ENCODE measurements at regions not wholly inside any gene's neighbourhood (a gene's known extent, or its start where the extent isn't known, plus 50 kb on each side); places are given as distances from the start of the nearest gene placed in this dataset.

DNA sequence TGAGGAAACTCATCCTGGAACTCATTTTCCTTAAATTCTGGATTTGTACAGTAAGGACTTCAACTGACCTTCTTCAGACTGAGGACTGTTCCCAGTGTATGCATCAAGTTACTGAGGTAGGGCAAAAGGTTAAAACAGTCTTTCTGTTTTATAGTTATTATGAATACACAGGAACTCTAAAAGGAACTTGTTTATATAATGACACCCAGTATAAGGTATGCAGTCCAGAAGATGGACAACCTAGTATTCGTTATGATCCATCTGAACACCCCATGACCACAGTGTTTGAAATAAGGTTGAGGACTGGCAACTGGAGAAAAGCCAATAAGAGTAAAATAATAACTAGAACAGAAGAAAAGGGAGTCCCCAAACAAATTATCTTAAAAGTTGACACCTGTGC lies 779.9 kb upstream of the TMEM132C start:
- intact Hi-C loops (cut with micrococcal nuclease; ENCODE audit: unreplicated experiment), result no loop called here
- Histone ChIP-seq H3K4me2 (ENCODE audit: low read length) (no peak overlapping the region), H3K9me3 (ENCODE audit: low read length) (no peaks in the 10 kb centered on the region), H3K36me3 (ENCODE audit: insufficient read depth, low read length) (no peaks in the 10 kb centered on the region), H4K20me1 (ENCODE audit: insufficient read depth, low read length) (no peaks in the 10 kb centered on the region), H3K9me2 (ENCODE audit: insufficient read depth, low read length) (no peaks in the 10 kb centered on the region), H3K4me1 (ENCODE audit: insufficient read depth, low read length, poor library complexity, severe bottlenecking) (no peaks in the 10 kb centered on the region), H3K4me3 (ENCODE audit: low read depth, low read length, poor library complexity, severe bottlenecking) (no peak overlapping the region), H2AFZ (ENCODE audit: low read length) (no peak overlapping the region), H3K79me2 (ENCODE audit: insufficient read depth, low read depth, low read length) (no peaks in the 10 kb centered on the region), H3K27ac (ENCODE audit: low read depth, low read length, poor library complexity, severe bottlenecking) (no peak overlapping the region)
- CTCF ChIA-PET (ENCODE audit: unreplicated experiment), result no interaction called here
- DNase-seq (ENCODE audit: low spot score), result no peak
- no TSS peak for BruUV-seq (replicated peaks)
- no peak for TF ChIP-seq EZH2phosphoT487 (IDR thresholded peaks at IDR 0.05; ENCODE audit: borderline replicate concordance, low read depth, low read length)
- TF ChIP-seq, protein P1, sequence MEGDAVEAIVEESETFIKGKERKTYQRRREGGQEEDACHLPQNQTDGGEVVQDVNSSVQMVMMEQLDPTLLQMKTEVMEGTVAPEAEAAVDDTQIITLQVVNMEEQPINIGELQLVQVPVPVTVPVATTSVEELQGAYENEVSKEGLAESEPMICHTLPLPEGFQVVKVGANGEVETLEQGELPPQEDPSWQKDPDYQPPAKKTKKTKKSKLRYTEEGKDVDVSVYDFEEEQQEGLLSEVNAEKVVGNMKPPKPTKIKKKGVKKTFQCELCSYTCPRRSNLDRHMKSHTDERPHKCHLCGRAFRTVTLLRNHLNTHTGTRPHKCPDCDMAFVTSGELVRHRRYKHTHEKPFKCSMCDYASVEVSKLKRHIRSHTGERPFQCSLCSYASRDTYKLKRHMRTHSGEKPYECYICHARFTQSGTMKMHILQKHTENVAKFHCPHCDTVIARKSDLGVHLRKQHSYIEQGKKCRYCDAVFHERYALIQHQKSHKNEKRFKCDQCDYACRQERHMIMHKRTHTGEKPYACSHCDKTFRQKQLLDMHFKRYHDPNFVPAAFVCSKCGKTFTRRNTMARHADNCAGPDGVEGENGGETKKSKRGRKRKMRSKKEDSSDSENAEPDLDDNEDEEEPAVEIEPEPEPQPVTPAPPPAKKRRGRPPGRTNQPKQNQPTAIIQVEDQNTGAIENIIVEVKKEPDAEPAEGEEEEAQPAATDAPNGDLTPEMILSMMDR (conservative IDR thresholded peaks at IDR 0.05; ENCODE audit: low read length), result no peak
- POLR2A ChIA-PET, result no interaction called here

DNA sequence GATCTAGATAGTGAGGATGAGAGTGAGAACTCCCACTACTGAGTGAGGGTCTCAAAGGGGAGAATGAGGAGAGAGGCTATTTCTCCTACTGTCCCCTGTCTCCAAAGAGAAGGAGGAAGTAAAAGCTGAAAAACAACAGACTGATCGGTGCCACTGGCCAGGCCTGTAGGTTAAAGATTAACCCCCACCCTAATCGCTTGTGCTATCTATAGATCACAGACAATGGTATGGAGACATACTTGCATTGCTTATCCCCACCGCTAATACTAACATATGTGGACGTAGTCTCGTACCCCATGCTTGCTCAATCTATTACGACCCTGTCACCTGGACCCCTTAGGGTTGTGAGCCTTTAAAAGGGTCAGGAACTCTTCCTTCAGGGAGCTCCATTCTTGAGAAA lies 777.9 kb upstream of the TMEM132C start:
- H3K27ac ChIP-seq (ENCODE audit: low read depth, low read length, poor library complexity, severe bottlenecking), result no peak overlapping the region
- no peaks in the 10 kb centered on the region for H3K36me3 ChIP-seq (ENCODE audit: insufficient read depth, low read length)
- intact Hi-C loops (cut with micrococcal nuclease; ENCODE audit: unreplicated experiment), result no loop called here
- H3K9me3 ChIP-seq (ENCODE audit: low read length), result no peaks in the 10 kb centered on the region
- no peak overlapping the region for H3K4me2 ChIP-seq (ENCODE audit: low read length)
- no peaks in the 10 kb centered on the region for H3K4me1 ChIP-seq (ENCODE audit: insufficient read depth, low read length, poor library complexity, severe bottlenecking)
- no peaks in the 10 kb centered on the region for H3K79me2 ChIP-seq (ENCODE audit: insufficient read depth, low read depth, low read length)
- ChIA-PET CTCF (ENCODE audit: unreplicated experiment) (no interaction called here), POLR2A (no interaction called here)
- BruUV-seq (replicated peaks), result no TSS peak
- no peaks in the 10 kb centered on the region for H3K9me2 ChIP-seq (ENCODE audit: insufficient read depth, low read length)
- H3K4me3 ChIP-seq (ENCODE audit: low read depth, low read length, poor library complexity, severe bottlenecking), result no peak overlapping the region
- no peaks in the 10 kb centered on the region for H4K20me1 ChIP-seq (ENCODE audit: insufficient read depth, low read length)
- no peak for DNase-seq (ENCODE audit: low spot score)
- no peak overlapping the region for H2AFZ ChIP-seq (ENCODE audit: low read length)
- TF ChIP-seq EZH2phosphoT487 (IDR thresholded peaks at IDR 0.05; ENCODE audit: borderline replicate concordance, low read depth, low read length), result no peak
- TF ChIP-seq, protein P1 (conservative IDR thresholded peaks at IDR 0.05; ENCODE audit: low read length), result no peak

DNA sequence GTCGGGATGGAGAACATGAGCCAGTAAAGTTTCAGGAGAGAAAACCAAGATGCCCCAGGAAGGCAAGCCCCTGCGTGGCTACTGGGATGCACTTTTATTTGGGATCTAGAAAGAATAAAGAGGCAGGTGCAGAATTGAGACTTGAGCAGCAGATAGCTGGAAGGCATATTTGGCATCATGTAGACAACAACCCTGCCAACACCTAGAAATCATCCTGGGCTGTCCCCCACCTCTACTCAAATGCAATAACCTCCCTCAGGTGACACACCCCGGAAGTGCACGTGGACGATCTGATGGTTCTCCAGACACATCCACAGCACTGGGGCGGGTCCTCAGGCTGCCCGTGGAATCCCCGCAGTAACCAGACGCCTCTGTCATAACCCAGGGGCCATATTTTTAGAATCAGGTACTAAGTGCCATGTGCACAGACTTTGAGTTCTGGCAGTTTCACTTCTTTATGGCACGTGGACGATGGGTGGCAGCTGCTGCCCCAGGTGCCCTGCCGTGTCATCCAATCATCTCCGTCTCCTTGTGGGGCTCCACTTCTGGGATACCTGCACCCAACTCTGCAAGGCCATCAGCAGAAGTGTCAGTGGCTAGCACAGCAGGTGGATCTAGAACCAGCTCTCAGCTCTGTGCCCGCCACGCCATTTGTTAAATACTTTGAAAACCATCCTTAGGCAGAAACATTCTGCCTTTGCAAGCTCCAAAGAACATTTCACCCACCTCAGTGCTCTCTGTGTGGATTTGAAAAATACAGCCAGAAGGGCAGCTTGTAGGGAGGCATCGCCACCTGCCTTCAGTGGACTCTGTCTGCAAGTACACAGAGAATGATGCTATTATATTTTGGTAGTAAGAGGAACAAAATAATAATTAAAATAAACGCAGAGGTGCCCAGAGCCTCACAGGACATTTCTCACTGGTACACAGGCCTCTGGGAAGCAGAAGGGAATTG lies 771.7 kb upstream of the TMEM132C start:
- Histone ChIP-seq H3K4me2 (ENCODE audit: low read length) (no peak overlapping the region), H3K4me3 (ENCODE audit: low read depth, low read length, poor library complexity, severe bottlenecking) (no peak overlapping the region), H2AFZ (ENCODE audit: low read length) (no peak overlapping the region), H3K79me2 (ENCODE audit: insufficient read depth, low read depth, low read length) (no peaks in the 10 kb centered on the region), H4K20me1 (ENCODE audit: insufficient read depth, low read length) (no peaks in the 10 kb centered on the region), H3K9me3 (ENCODE audit: low read length) (no peaks in the 10 kb centered on the region), H3K27ac (ENCODE audit: low read depth, low read length, poor library complexity, severe bottlenecking) (no peak overlapping the region), H3K9me2 (ENCODE audit: insufficient read depth, low read length) (no peaks in the 10 kb centered on the region), H3K36me3 (ENCODE audit: insufficient read depth, low read length) (no peaks in the 10 kb centered on the region), H3K4me1 (ENCODE audit: insufficient read depth, low read length, poor library complexity, severe bottlenecking) (no peaks in the 10 kb centered on the region)
- ChIA-PET CTCF (ENCODE audit: unreplicated experiment) (no interaction called here), POLR2A (no interaction called here)
- TF ChIP-seq, protein P1 (conservative IDR thresholded peaks at IDR 0.05; ENCODE audit: low read length), result no peak
- intact Hi-C loops (cut with micrococcal nuclease; ENCODE audit: unreplicated experiment), result no loop called here
- DNase-seq (ENCODE audit: low spot score), result no peak
- no TSS peak for BruUV-seq (replicated peaks)
